ENCODE measurements at regions not wholly inside any gene's neighbourhood (a gene's known extent, or its start where the extent isn't known, plus 50 kb on each side); places are given as distances from the start of the nearest gene placed in this dataset.

DNA sequence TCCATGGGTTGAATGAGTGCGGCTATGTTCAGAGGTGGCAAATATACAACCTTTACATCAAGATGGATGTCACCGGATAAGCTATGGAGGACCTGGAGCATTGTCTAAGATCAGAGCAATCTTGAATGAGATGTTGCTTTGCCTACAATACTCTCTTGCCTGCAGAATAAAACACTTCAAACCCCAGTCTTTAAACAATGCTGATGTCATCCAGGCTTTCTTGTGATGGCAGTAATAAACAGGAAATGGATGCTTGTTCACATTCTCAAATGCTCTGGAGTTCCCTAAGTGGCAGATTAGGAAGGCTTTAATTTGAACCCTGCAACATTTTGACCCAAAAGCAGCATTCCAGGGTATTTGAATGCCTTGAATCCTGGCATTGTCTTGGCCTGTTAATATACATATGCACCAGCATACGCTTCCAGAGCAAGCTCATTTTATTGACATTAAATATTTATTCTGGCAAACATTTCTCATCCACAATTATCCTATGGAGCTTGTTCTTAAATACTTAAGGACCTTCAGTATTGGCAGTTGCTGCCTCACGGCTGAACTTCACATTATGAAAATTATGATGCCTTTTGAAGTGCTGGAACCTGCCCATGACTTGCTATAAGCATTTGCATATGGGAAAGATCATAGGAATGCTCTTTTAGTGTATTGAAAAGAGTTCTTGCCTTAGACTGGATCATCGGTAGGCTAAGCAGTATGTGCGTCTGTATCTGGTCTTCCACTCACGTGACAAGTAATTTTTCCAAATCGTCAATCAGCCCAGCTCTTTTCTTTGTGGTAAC lies 422.7 kb downstream of the SIPA1L2 start:
- Histone ChIP-seq H2AFZ (ENCODE audit: low read depth, low read length) (no peak overlapping the region), H3K9me3 (replicated peaks; ENCODE audit: control insufficient read depth, insufficient read depth, low read depth, low read length) (no peaks in the 10 kb centered on the region), H3K27me3 (ENCODE audit: control insufficient read depth in 2 of 2, insufficient read depth in 2 of 2, low read length in 2 of 2) (no peaks in the 10 kb centered on the region), H4K20me1 (replicated peaks; ENCODE audit: control insufficient read depth, insufficient read depth, low read length) (no peaks in the 10 kb centered on the region), H3K4me1 (replicated peaks in 1 of 2; ENCODE audit: control insufficient read depth in 2 of 2, insufficient read depth in 2 of 2, low read length in 2 of 2) (no peaks in the 10 kb centered on the region), H3K4me3 (no peak overlapping the region), H3K79me2 (ENCODE audit: control insufficient read depth, insufficient read depth, low read length) (no peaks in the 10 kb centered on the region), H3K27ac (ENCODE audit: extremely low read depth, low read depth, low read length) (no peak overlapping the region), H3K4me2 (ENCODE audit: insufficient read depth, low read length) (no peak overlapping the region), H3K9ac (ENCODE audit: insufficient read depth in 1 of 2, low read depth in 2 of 2, low read length in 2 of 2) (no peak overlapping the region), H3K9me1 (ENCODE audit: control insufficient read depth, insufficient read depth, low read length) (no peaks in the 10 kb centered on the region), H3K36me3 (ENCODE audit: control insufficient read depth, insufficient read depth, low read length) (no peaks in the 10 kb centered on the region)
- BruUV-seq (replicated peaks) = no TSS peak
- in situ Hi-C loops (cut with MboI) (no loop called here), intact Hi-C loops (cut with micrococcal nuclease) (no loop called here)
- ChIA-PET CTCF (ENCODE audit: low intra/inter-chr PET ratio) (no interaction called here), POLR2A (no interaction called here)
- no peak for FAIRE-seq
- WGBS (ENCODE audit: insufficient coverage, low coverage, missing lambda C conversion rate) = 4% methylated on average over 8 of the region's 8 CpGs
- TF ChIP-seq, protein P1, sequence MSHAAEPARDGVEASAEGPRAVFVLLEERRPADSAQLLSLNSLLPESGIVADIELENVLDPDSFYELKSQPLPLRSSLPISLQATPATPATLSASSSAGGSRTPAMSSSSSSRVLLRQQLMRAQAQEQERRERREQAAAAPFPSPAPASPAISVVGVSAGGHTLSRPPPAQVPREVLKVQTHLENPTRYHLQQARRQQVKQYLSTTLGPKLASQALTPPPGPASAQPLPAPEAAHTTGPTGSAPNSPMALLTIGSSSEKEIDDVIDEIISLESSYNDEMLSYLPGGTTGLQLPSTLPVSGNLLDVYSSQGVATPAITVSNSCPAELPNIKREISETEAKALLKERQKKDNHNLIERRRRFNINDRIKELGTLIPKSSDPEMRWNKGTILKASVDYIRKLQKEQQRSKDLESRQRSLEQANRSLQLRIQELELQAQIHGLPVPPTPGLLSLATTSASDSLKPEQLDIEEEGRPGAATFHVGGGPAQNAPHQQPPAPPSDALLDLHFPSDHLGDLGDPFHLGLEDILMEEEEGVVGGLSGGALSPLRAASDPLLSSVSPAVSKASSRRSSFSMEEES (CRISPR knock-in tag; IDR thresholded peaks at IDR 0.05) = peak; percentile 38; the same call in 1 of the 2 replicates
- TF ChIP-seq SIX5 (IDR thresholded peaks at IDR 0.05; ENCODE audit: borderline replicate concordance in 1 of 2, insufficient read depth in 1 of 2, low read depth in 1 of 2, low read length in 2 of 2) = no peak
- TF ChIP-seq, protein P2, sequence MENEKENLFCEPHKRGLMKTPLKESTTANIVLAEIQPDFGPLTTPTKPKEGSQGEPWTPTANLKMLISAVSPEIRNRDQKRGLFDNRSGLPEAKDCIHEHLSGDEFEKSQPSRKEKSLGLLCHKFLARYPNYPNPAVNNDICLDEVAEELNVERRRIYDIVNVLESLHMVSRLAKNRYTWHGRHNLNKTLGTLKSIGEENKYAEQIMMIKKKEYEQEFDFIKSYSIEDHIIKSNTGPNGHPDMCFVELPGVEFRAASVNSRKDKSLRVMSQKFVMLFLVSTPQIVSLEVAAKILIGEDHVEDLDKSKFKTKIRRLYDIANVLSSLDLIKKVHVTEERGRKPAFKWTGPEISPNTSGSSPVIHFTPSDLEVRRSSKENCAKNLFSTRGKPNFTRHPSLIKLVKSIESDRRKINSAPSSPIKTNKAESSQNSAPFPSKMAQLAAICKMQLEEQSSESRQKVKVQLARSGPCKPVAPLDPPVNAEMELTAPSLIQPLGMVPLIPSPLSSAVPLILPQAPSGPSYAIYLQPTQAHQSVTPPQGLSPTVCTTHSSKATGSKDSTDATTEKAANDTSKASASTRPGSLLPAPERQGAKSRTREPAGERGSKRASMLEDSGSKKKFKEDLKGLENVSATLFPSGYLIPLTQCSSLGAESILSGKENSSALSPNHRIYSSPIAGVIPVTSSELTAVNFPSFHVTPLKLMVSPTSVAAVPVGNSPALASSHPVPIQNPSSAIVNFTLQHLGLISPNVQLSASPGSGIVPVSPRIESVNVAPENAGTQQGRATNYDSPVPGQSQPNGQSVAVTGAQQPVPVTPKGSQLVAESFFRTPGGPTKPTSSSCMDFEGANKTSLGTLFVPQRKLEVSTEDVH (IDR thresholded peaks at IDR 0.05; ENCODE audit: low read depth, partially characterized antibody) = no peak
- TF ChIP-seq SNRNP70 (optimal IDR thresholded peaks at IDR 0.05; ENCODE audit: low read depth, low read length) = no peak
- TF ChIP-seq, protein P3, sequence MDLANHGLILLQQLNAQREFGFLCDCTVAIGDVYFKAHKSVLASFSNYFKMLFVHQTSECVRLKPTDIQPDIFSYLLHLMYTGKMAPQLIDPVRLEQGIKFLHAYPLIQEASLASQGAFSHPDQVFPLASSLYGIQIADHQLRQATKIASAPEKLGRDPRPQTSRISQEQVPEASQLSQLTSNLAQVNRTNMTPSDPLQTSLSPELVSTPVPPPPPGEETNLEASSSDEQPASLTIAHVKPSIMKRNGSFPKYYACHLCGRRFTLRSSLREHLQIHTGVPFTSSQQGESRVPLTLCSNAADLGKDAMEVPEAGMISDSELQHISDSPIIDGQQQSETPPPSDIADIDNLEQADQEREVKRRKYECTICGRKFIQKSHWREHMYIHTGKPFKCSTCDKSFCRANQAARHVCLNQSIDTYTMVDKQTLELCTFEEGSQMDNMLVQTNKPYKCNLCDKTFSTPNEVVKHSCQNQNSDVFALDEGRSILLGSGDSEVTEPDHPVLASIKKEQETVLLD (IDR thresholded peaks at IDR 0.05) = no peak
- TF ChIP-seq KLF13 (tag; IDR thresholded peaks at IDR 0.05; ENCODE audit: borderline replicate concordance, low read depth) = no peak
- TF ChIP-seq ILF3 (IDR thresholded peaks at IDR 0.05; ENCODE audit: borderline replicate concordance) = no peak
- DNase-seq (ENCODE audit: extremely low read depth in 1 of 4, low spot score in 3 of 4) = no peak
- no peak for ATAC-seq

All from K562 (cell line).